H9 (cell line): ENCODE measurements at regions not wholly inside any gene's neighbourhood (a gene's known extent, or its start where the extent isn't known, plus 50 kb on each side); places are given as distances from the start of the nearest gene placed in this dataset.

ENCODE experiments used
- DNase-seq: peaks from one replicate; pipeline ENCODE4 v3.0.0-alpha.2; 2017
- H2AFZ ChIP-seq: one replicate; pipeline ENCODE4 v1.6.1; 2013; ENCODE audit warnings: mild to moderate bottlenecking, low read length, control low read depth, moderate library complexity
- H2AK5ac ChIP-seq: 2 replicates; pipeline ENCODE4 v1.6.1; 2013; ENCODE audit warnings: low read length, control low read depth, mixed read lengths; ENCODE audit not compliant: insufficient read length
- H2BK120ac ChIP-seq: one replicate; pipeline ENCODE4 v1.6.1; 2013; ENCODE audit warnings: low read depth, mild to moderate bottlenecking, low read length, control low read depth, inconsistent platforms; ENCODE audit not compliant: poor library complexity, severe bottlenecking
- H2BK12ac ChIP-seq: 2 replicates; pipeline ENCODE4 v1.6.1; 2013; ENCODE audit warnings: low read length, control low read depth, mixed read lengths, low read depth; ENCODE audit not compliant: insufficient read length
- H2BK15ac ChIP-seq: 2 replicates; pipeline ENCODE4 v1.6.1; 2013; ENCODE audit warnings: low read depth, low read length, control low read depth
- H2BK20ac ChIP-seq: one replicate; pipeline ENCODE4 v1.6.1; 2013; ENCODE audit warnings: low read depth, mild to moderate bottlenecking, low read length, control low read depth, inconsistent platforms; ENCODE audit not compliant: poor library complexity, severe bottlenecking
- H2BK5ac ChIP-seq: 2 replicates; pipeline ENCODE4 v1.6.1; 2013; ENCODE audit warnings: low read length, control low read depth, mixed read lengths; ENCODE audit not compliant: insufficient read length
- H3K14ac ChIP-seq: 2 replicates; pipeline ENCODE4 v1.6.1; 2013; ENCODE audit warnings: low read length, control low read depth; ENCODE audit not compliant: insufficient read depth
- H3K18ac ChIP-seq: 2 replicates; pipeline ENCODE4 v1.6.1; 2013; ENCODE audit warnings: low read depth, mild to moderate bottlenecking, mixed read lengths, low read length, control low read depth; ENCODE audit not compliant: insufficient read length
- H3K23ac ChIP-seq: 2 replicates; pipeline ENCODE4 v1.6.1; 2013; ENCODE audit warnings: low read length, control low read depth, mixed read lengths, low read depth; ENCODE audit not compliant: insufficient read length
- H3K23me2 ChIP-seq: 2 replicates; pipeline ENCODE4 v1.6.1; 2013; ENCODE audit warnings: low read depth, mild to moderate bottlenecking, mixed read lengths, low read length, control low read depth; ENCODE audit not compliant: insufficient read length, poor library complexity, severe bottlenecking
- H3K27ac ChIP-seq: 2 replicates; pipeline ENCODE4 v1.5.1; 2013; ENCODE audit warnings: low read length, control low read depth, mixed read lengths, low read depth; ENCODE audit not compliant: insufficient read length
- H3K27me3 ChIP-seq: 2 replicates; pipeline ENCODE4 v1.6.1; 2013; ENCODE audit warnings: low read length, control low read depth, inconsistent platforms; ENCODE audit not compliant: insufficient read depth
- H3K4ac ChIP-seq: 2 replicates; pipeline ENCODE4 v1.6.1; 2013; ENCODE audit warnings: low read depth, mild to moderate bottlenecking, control low read depth, inconsistent platforms, low read length, moderate library complexity
- H3K4me1 ChIP-seq: 2 replicates; pipeline ENCODE4 v1.6.1; 2013; ENCODE audit warnings: low read length, control low read depth, inconsistent platforms; ENCODE audit not compliant: insufficient read depth
- H3K4me2 ChIP-seq: 2 replicates; pipeline ENCODE4 v1.6.1; 2013; ENCODE audit warnings: low read length, control low read depth, mixed read lengths; ENCODE audit not compliant: insufficient read length, insufficient read depth
- H3K56ac ChIP-seq: 2 replicates; pipeline ENCODE4 v1.6.1; 2013; ENCODE audit warnings: low read depth, mild to moderate bottlenecking, mixed read lengths, low read length, control low read depth; ENCODE audit not compliant: insufficient read length
- H3K79me1 ChIP-seq: 2 replicates; pipeline ENCODE4 v1.6.1; 2013; ENCODE audit warnings: low read depth, mild to moderate bottlenecking, moderate library complexity, low read length, control low read depth, inconsistent platforms; ENCODE audit not compliant: insufficient read depth, poor library complexity, severe bottlenecking
- H3K79me2 ChIP-seq: 2 replicates; pipeline ENCODE4 v1.6.1; 2013; ENCODE audit warnings: low read length, control low read depth, inconsistent platforms; ENCODE audit not compliant: insufficient read depth
- H3K9ac ChIP-seq: 2 replicates; pipeline ENCODE4 v1.6.1; 2013; ENCODE audit warnings: low read length, control low read depth, mixed read lengths; ENCODE audit not compliant: insufficient read length; ENCODE audit errors: extremely low read depth
- H3K9me3 ChIP-seq: one replicate; pipeline ENCODE4 v1.6.1; 2013; ENCODE audit warnings: low read depth, low read length, inconsistent platforms; ENCODE audit not compliant: control insufficient read depth
- H3T11ph ChIP-seq: one replicate; pipeline ENCODE4 v1.6.1; 2013; ENCODE audit warnings: mild to moderate bottlenecking, low read length, control low read depth, inconsistent platforms
- H4K20me1 ChIP-seq: one replicate; pipeline ENCODE4 v1.6.1; 2013; ENCODE audit not compliant: control insufficient read depth, insufficient read length, insufficient read depth
- H4K5ac ChIP-seq: 2 replicates; pipeline ENCODE4 v1.6.1; 2013; ENCODE audit warnings: low read depth, mild to moderate bottlenecking, mixed read lengths, low read length, control low read depth; ENCODE audit not compliant: insufficient read length
- H4K8ac ChIP-seq: replicated peaks from 2 replicates; pipeline ENCODE4 v1.6.1; 2013; ENCODE audit warnings: low read length, control low read depth, mixed read lengths, low read depth; ENCODE audit not compliant: insufficient read length
- H4K91ac ChIP-seq: 2 replicates; pipeline ENCODE4 v1.6.1; 2013; ENCODE audit warnings: low read depth, mild to moderate bottlenecking, moderate library complexity, mixed read lengths, low read length, control low read depth; ENCODE audit not compliant: insufficient read length
- H3K27ac Mint-ChIP-seq, 3 experiments: 2 replicates in 2 of 3; 3 replicates in 1 of 3; pipeline ENCODE4 v1.8.0; 2020 to 2021; ENCODE audit warnings: mixed read lengths in 3 of 3, mild to moderate bottlenecking in 1 of 3, moderate library complexity in 1 of 3
- H3K27me3 Mint-ChIP-seq: 2 replicates; pipeline ENCODE4 v1.8.0; 2021; ENCODE audit warnings: low read depth, mild to moderate bottlenecking, moderate library complexity, mixed read lengths
- H3K36me3 Mint-ChIP-seq, 3 experiments: 2 replicates in 2 of 3; 3 replicates in 1 of 3; pipeline ENCODE4 v1.8.0; 2020 to 2021; ENCODE audit warnings: low read depth in 3 of 3, mixed read lengths in 3 of 3; ENCODE audit not compliant: insufficient read depth in 1 of 3
- H3K4me1 Mint-ChIP-seq, 2 experiments: 2 replicates each; pipeline ENCODE4 v1.8.0; 2020; ENCODE audit warnings: mixed read lengths in 2 of 2
- H3K4me3 Mint-ChIP-seq, 2 experiments: 2 replicates in 1 of 2; 3 replicates in 1 of 2; pipeline ENCODE4 v1.8.0; 2020 to 2021; ENCODE audit warnings: mild to moderate bottlenecking in 2 of 2, mixed read lengths in 2 of 2, moderate library complexity in 1 of 2
- H3K9me3 Mint-ChIP-seq, 2 experiments: 2 replicates in 1 of 2; 3 replicates in 1 of 2; pipeline ENCODE4 v1.8.0; 2020; ENCODE audit warnings: mild to moderate bottlenecking in 2 of 2, mixed read lengths in 2 of 2, moderate library complexity in 1 of 2
- WGBS: extraction: QIAGEN DNeasy Blood & Tissue Kit; methylation state at CpG from one replicate; pipeline ENCODE4 v1.1.7; 2013; ENCODE audit warnings: missing lambda C conversion rate, low lambda C conversion rate, mixed read lengths; ENCODE audit not compliant: insufficient read length; ENCODE audit errors: extremely low coverage; 5-methylcytosine and 5-hydroxymethylcytosine counted together
- TF ChIP-seq, protein P1 (sequence below): fragments of 200-600 bp; sonication (generic); conservative IDR thresholded peaks from 3 replicates; pipeline ENCODE4 v1.8.0; 2021; ENCODE audit warnings: antibody characterized with exemption, mild to moderate bottlenecking

DNA sequence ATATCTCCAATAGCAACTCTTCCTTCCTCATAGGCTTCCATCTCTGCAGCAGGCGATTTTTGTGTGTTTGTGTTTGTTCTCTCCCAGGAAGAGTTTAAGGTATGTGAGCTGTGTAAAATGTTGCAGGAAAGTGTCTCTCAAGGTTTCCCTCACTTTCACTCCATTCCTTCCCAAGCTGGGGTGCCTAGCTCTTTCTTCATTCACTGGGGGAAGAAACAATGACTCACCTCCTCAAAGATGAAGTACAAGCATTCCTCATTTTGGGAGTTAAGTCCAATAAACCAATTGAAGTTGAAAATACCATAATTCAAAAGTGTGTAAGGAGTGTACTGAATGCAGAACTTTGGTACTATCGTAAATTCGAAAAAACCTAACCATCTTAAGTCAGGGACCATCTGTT, 422.7 kb upstream of the CFAP20DC start:
- H4K91ac ChIP-seq, result no peak overlapping the region
- no peak overlapping the region for H3K27ac ChIP-seq
- no CpG with 5 or more reads among the region's 3 CpGs for WGBS
- no peak overlapping the region for H3K9ac ChIP-seq
- no peak overlapping the region for H4K8ac ChIP-seq
- H4K5ac ChIP-seq, result no peak overlapping the region
- no peak overlapping the region for H2AK5ac ChIP-seq
- no peaks in the 10 kb centered on the region for H3K79me2 ChIP-seq
- no peak overlapping the region for H3K18ac ChIP-seq
- no peak overlapping the region for H3K56ac ChIP-seq
- no peak overlapping the region for H2BK12ac ChIP-seq
- H3K79me1 ChIP-seq, result no peaks in the 10 kb centered on the region
- Mint-ChIP-seq H3K9me3 (peaks cover 7 to 14% of the 10 kb centered on the region in 2 experiments; a peak in 4 of 5 replicates), H3K36me3 (peaks cover 0 to 7% (median 4%) of the 10 kb centered on the region in 3 experiments; a peak in 2 of 7 replicates), H3K27ac (no peak overlapping the region), H3K27me3 (peaks cover 9% of the 10 kb centered on the region), H3K4me3 (no peak overlapping the region), H3K4me1 (no peaks in the 10 kb centered on the region)
- H3K9me3 ChIP-seq, result no peaks in the 10 kb centered on the region
- H3K27me3 ChIP-seq, result no peaks in the 10 kb centered on the region
- no peak overlapping the region for H2BK15ac ChIP-seq
- H2BK120ac ChIP-seq, result no peak overlapping the region
- H2BK5ac ChIP-seq, result no peak overlapping the region
- no peak overlapping the region for H2BK20ac ChIP-seq
- H3K23me2 ChIP-seq, result no peaks in the 10 kb centered on the region
- H3K4me2 ChIP-seq, result no peak overlapping the region
- no peak for DNase-seq
- H3T11ph ChIP-seq, result no peak overlapping the region
- no peak overlapping the region for H3K14ac ChIP-seq
- TF ChIP-seq, protein P1, sequence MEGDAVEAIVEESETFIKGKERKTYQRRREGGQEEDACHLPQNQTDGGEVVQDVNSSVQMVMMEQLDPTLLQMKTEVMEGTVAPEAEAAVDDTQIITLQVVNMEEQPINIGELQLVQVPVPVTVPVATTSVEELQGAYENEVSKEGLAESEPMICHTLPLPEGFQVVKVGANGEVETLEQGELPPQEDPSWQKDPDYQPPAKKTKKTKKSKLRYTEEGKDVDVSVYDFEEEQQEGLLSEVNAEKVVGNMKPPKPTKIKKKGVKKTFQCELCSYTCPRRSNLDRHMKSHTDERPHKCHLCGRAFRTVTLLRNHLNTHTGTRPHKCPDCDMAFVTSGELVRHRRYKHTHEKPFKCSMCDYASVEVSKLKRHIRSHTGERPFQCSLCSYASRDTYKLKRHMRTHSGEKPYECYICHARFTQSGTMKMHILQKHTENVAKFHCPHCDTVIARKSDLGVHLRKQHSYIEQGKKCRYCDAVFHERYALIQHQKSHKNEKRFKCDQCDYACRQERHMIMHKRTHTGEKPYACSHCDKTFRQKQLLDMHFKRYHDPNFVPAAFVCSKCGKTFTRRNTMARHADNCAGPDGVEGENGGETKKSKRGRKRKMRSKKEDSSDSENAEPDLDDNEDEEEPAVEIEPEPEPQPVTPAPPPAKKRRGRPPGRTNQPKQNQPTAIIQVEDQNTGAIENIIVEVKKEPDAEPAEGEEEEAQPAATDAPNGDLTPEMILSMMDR, result no peak
- H2AFZ ChIP-seq, result no peak overlapping the region
- no peak overlapping the region for H3K23ac ChIP-seq
- H4K20me1 ChIP-seq, result no peaks in the 10 kb centered on the region
- no peak overlapping the region for H3K4ac ChIP-seq
- no peaks in the 10 kb centered on the region for H3K4me1 ChIP-seq
